CD4-positive, alpha-beta T cell treated with Interleukin-6 for 4 hours (primary cell): ENCODE measurements at regions not wholly inside any gene's neighbourhood (a gene's known extent, or its start where the extent isn't known, plus 50 kb on each side); places are given as distances from the start of the nearest gene placed in this dataset.
"Not testable (repeated sequence)": the region's sequence is repeated elsewhere in the genome, so short reads cannot be mapped to it uniquely, and the experiment has no call there.

Experiments used
- DNase-seq: peaks from one replicate; pipeline ENCODE4 v3.0.0-alpha.2; 2020; ENCODE audit warnings: mixed read lengths

DNA sequence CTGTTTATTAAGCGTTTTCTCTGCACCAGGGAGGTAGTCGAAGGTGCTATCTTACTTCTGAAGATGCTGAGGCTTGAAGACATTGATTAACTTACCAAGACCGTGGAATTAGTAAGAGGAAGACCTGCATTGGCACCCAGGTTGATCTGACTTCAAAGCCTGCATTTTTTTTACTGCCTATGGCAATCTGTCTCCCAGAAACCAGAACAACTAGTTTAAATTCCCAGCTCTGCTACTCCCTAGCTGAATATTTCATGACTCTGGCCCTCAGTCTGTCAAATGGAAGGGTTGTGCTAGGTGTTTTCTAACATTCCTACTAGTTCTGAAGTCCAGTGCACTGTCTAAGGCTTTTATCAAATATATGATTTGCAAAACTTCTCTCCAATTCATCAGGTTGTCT, 52.0 kb upstream of the GRAMD1B start:
- DNase-seq = no peak

DNA sequence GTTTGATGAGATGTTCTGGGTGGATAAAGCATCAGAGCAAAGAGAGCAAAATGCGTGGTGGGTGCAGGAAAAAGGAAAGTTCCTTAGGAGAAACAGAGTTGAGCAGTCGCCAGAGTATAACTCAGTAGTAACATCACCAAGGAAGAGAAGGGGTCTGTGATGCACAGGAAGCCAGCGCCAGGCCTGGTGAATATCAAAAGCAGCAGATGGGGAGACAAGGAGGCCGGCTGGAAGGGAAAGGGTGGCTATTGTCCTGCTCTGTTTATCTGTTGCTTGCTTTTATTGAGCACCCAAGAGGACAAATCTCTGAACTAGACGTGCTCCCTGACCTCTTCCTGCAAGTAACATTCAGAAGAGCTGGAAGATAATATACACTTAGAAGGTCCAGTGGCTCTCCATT, 52.7 kb upstream of the GRAMD1B start:
- no peak for DNase-seq

DNA sequence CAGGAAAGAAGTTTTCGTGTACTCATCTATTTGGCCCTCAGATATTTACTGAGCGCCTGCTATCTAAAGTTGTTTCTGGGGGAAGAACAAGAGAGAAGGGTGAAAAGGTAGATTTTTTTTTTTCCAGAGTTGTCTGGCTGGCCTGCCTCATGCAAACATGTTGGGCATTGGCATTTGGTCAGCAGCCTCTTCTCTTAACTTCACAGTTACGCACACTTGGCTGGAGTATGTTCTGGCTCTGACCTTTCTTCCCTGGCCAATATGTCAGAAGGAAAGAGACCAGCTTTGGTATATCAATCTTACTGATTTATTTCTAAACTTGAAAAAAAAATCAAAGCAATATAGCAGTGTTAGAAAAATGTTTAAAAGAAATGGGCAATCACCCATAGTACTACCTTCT, 54.2 kb upstream of the GRAMD1B start:
- no peak for DNase-seq

DNA sequence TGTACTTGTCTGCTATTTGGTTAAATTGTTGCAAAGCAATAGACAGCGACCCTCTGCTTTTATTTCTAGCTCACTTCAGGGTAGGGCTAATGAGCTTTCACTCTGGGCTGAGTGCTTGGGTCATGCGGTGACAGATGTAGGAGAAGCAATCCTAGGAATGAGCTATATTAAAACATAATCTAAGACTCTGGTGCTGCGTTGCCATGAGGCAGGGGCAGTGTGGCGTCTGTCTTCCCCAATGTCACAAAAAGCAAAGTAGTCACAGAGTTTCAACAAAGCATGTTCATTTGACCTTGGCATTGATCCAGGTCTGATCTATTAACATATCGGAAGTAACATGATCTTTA, 55.5 kb upstream of the GRAMD1B start:
- no peak for DNase-seq

DNA sequence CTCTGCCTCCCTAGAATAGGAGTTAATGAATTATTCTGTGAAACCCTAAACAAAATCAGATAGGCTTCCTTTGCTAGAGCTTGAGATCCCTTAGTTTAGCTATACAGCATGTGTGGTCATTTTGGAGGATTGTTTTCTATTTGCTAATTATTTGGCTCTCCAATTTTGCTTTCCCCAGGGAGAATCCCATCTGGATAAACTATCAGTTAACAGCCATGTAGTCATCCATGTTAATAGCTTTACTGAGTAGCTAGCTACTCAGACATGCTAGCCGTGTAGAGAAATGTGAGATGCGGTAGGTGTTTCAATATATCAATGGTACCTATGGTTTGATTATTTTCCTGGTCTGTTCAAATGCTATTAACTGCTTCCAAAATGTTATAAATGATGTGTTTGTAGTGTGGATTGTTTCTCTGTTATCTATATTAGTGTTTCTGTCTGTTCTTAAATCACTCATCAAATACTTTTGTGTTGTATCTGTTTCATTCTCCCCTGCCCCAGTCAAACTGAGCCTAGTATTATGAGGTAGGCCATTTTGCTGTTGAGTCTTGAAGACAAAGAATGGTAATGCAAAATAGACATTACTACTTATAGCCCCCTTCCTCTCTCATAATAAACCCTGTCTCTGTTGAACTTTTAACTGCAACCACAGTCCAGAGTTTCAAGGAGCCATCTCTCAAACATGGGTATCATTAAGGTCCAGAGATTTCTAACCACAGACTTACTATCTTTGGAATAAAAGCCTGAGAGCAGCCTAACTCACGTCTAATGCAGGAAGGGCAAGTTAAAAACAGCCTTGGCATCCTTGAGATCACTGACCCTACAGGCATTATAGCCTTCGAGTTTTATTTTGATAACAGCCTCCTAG, 56.1 kb upstream of the GRAMD1B start:
- DNase-seq = no peak

DNA sequence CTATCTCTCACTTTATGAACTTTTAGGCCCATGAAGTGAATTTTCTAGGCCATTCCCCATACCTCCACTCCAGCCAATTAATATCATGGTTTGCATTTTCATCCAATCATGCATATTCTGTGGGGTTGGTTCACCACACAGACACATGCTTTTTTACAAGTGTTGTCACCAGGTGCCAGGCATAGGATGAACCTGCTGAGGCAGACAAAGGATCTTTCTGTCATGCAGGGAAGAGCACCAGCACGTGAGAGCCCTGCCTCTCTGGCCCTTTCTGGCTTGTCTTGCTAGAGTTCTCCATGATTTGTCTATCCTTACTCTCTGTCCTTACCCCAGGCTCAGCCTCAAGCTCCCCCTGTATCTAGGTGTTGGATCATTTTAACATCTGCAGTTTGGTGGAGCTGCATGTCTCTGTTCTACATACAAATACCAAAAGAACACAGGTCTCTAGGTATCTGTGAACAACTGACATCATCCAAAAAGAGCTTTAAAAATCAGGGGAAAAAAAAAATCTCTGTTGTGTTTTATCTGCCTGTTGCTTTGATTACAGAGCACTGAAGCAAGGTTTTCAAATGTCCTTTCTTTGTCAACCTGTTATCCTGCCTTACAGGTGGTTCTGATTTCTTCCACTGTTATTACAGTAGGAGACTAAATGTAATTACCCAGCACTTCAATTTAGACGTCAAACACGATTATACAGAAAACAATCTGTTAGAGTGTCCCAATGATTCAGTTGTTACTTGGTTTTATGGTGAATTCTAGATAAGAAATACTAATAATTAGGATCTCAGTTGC, 58.4 kb upstream of the GRAMD1B start:
- no peak for DNase-seq

DNA sequence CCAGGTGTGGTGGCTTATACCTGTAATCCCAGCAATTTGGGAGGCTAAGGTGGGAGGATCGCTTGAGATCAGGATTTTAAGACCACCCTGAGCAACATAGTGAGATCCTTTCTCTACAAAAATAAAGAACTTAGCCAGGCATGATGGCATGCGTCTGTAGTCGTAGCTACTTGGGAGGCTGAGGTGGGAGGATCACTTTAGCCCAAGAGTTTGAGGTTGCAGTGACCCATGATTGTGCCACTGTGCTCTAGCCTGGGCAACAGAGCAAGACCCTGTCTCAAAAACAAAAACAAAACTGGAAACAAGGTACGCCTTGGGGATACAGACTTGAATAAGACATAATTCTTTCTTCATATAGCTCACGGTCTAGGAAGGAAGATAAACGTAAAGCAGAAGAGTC, 63.1 kb upstream of the GRAMD1B start:
- DNase-seq = no peak

DNA sequence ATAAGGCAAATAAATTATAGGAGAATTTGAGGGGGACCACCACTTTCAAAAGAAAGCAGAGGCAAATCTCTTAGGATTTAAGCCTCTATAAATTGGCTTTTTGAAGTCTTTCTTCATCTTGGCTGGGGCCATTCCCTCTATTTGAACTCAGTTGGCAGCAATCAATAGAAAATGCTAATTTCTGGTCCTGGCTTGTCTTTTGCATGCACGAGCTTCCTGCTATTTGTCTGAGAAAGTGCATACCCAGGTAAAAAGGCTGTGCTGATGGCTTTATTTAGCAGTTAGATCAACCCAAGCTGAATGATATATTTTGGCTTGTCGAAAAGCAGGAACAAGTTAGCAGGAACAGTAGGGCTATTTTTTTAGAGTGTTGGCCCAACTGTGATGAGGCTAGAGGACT, 64.1 kb upstream of the GRAMD1B start:
- no peak for DNase-seq

DNA sequence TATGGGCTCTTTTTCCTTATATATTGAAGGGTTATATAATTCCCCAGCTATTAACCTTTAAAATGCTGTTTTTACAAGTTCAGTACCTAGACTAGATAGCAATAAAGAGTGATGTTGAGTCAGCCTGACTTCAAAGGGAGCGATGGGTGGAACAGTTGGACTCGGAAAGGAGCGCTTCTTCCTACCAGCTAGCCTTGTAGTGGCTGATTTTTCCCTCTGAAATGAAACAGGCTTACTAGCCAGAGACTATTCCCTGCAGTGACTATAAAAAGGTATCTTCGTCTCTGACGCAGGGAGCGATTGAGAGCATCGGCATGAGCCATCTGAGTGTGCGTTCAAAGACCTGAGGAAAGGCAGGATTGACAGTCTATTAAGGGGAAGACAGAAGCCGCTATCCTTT, 66.0 kb upstream of the GRAMD1B start:
- no peak for DNase-seq

DNA sequence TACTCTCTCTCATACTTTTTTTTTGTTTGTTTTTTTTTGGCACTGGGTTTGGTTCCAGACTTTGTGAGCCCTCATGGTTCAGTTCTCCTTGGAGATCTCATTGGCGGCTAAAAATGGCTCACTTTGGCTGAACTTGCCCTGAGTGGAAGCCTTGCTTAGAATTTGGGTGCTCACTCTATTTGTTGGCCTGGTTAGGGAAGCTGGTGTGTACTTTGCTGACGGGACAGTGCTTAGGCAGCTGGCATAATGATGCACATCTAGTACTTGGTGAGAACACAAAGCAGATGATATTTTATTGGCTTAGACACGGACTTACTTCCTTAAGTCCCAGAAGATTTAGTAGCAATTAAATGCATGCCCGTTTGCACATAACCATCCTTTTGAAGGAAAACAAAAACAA, 66.5 kb upstream of the GRAMD1B start:
- DNase-seq = no peak

DNA sequence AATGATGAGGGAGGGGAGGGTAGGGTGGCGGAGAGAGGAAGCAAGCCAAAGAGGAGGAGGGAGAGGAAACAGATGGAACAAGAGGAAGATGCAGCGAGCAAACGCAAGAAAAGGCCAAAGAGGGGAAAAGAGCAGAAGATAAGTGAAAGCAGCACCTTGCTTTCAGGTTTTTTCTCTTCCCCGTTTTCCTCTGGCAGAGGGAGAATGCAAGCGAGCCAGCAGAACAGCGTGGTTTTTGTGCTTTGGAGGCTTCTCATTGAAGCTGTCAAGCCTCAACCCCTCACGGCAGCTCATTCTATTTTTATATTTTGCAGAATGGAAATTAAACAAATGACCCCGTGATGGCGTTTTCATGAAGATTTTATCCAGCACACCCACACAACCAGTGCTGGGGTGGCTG, 67.1 kb upstream of the GRAMD1B start:
- no peak for DNase-seq

DNA sequence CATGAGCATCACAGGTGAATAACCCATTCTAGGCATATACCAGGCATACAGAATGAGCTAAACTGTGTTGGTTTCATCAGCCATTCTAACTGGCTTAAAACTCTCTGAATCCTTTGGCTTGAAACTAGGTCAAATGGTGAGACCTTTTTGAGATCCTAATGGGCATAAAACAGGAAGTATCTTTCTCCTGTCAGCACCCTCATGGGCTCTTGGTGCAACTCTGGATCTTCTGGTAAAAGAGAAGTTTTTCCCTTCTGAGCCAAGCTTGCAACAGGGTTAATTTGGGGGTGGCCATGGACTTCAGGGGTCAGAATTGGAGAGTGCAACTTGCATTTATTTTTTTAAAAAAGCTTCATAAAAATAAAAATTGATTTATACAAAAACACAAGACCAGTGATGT, 67.9 kb upstream of the GRAMD1B start:
- no peak for DNase-seq

DNA sequence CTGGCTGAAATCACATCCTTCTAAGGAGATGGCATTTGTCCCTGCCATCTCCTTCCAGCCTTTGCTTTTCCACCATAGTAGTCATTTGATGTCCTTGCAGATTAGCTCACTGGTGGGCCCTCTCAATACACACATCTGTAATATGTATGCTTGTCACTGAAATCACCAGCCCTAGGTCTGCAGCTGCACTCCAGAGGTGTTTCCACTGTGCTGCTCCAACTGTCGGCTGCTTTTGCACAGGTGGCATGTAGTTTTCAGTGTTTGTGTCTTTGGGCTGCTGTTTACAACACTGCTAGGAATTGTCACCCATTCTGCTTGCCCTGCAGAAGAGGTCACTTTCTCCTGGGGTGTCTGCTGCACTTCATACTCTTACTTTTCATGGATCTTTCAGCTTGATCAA, 69.0 kb upstream of the GRAMD1B start:
- DNase-seq = no peak

DNA sequence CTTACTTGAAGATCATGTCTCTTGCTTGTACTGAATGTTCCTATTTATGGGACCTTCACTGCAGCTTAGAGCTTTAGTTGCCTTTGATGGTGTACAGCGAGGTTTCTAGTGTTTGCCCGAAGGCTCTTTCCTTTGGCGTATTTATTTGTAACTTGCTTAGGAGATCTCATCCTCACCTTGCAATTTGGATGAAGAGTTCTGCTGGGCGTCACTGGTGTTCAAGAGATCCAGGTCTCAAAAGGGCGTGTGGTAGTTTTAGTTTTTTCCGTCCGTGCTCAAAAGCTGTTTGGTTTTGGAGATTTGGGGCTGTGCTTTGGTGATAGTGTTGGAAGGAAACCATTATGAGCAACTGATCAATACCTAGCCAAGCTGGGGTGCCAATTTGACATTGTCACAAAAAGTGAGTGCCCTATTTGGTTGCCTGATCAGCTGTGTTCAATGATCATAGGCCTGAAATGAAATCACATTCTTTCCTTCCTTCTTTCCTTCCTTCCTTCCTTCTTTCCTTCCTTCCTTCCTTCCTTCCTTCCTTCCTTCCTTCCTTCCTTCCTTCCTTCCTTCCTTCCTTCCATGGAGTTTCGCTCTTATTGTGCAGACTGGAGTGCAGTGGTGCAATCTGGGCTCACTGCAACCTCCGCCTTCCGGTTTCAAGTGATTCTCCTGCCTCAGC, 69.7 kb upstream of the GRAMD1B start:
- DNase-seq = no peak

DNA sequence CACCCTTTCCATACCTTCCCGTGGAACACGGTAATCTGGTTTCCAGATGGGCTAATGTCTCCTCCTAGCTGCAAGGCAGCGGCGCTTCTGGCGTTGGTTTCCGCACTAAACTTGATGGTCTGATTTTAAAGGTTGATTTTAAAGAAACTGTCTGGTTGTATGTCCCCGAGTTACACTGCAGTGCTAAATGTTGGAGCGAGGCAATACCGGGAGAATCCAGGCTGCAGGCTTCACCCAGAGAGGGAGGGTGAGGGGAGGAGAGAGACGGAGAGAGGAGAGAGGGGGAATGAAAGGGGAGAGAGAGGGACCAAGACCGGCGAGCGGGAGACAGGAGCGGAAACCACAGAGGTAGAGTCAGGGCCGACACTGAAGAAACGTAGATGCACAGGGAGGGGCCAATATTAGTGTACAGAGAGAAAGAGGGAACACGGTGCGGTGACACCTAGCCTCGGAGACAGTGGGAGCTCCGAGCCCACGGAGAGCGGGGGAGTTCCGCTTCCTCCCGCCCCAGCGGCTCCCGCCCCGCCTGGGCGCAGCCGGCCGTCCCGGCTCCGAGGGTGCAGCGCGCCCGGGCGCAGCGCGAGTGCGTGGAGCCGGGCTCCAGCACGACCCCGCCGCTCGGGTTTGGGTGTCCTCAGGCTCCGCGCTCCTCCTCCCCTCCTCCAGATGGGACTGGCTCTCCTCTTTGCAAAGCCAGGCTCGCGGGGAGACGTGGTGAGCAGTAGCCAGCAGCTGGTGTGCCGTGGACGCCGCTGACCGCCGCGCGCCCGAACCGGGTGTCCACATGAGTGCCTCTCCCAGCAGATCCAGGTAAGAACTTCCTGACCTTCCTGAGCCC, 71.9 kb upstream of the GRAMD1B start:
- DNase-seq = peak; percentile 24

DNA sequence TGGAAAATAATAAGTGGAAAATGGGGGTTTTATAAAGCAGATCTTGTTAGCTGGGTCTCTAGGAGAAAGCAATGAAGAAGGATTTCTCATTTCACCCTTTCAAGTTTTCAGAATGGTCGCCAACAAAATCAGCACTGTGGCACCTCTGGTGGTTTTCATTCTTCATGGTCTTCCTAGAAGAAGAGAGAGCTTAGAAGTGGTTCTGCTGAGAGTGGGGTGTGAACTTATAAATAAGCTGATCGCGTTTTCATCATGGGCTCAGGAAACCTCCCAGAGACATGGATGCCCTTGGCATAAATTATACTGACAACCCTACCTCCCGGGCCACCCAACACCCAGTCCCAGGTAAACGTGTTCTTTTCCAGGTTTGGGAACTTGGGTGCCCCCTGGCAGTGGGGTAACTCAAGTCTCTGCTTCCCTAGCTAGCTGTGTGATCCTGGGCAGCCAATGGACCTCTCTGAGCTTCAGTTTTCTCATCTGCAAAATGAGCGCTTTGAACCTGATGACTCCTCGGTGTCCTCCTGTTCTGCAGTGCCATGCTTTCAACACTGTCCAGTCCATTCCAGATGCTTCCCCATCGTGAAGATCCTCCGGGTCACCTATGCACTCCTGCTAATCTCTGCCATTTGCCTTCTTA, 72.6 kb upstream of the GRAMD1B start:
- DNase-seq = no peak

DNA sequence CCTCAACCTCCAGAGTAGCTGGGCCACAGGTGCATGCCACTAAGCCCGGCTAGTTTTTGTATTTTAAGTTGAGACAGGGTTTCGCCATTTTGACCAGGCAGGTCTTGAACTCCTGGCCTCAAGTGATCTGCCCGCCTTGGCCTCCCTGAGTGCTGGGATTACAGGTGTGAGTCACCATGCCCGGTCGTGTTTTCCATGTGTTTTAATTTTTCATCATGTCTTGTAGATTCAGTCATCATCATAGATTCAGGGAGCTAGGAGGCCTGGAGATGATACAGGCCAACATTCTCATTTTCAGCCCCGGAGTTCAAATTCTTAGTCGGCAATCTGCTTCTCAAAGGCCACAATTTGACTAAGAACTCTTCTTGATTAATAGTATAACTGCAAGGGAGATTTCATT, 73.5 kb upstream of the GRAMD1B start:
- no peak for DNase-seq

DNA sequence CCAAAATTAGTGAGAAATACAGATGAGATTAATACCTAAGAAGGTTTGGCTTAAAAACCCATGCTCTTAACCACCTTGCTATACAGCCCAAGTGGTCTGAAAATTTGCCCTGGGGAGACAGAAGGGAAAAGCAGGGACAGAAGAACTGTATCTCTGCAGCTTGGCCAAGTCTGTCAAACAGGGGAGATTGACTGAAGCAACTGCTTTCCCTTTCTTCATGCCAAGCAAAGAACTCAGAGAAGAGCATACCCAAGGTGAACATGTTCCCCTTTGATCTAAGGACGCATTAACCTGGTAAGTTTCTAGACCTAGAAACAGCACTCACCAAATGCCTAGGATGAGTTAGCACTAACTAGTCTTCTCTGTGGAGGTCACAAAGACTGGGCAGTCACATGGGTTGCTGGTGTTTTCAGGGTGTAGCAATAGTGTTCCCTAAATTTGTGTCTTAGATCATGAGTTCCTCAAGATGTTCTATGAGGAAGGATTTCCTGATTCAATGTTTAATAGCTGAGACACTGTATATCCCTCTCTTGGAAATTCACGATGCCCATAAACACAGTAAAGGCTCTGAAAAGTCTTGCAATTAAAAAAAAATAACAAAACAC, 75.6 kb upstream of the GRAMD1B start:
- no peak for DNase-seq

DNA sequence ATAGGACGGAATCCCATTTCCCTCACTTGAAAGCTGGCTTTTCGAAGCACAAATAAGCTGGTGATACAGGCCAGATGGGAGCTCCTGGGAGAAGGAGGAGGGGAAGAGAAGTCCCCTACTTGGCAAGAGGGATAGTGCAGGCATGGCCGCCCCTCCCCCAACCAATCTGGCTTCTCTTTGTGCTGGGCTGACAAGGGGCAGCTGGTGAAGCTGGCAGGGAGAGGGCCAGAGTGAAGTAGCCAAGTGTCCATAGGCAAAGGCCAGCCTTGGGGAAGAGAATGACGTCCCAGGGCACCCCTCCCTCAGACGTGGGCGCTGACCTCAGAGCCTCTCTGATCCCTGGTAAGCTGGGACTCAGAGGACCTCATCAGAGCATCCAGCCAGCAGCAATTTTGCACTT, 78.7 kb upstream of the GRAMD1B start:
- DNase-seq = no peak

DNA sequence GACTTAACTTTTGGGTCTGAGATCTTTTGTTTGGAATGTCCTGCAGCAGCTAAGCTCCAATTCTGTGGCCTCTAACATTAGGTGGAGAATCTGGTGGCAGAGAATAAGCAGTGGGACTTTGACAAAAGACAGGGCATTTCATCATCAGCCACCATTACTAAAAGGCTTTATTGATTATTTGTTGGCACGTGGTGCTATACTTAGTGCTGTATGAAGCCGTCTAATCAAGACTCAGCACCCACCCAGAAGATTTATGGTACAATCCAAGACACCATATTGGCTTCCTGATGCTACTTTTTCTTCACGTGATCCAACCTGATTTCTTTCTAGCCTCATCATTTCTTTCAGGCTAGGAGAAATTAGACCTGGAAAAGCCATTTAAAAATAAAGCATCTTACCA, 80.7 kb upstream of the GRAMD1B start:
- no peak for DNase-seq

DNA sequence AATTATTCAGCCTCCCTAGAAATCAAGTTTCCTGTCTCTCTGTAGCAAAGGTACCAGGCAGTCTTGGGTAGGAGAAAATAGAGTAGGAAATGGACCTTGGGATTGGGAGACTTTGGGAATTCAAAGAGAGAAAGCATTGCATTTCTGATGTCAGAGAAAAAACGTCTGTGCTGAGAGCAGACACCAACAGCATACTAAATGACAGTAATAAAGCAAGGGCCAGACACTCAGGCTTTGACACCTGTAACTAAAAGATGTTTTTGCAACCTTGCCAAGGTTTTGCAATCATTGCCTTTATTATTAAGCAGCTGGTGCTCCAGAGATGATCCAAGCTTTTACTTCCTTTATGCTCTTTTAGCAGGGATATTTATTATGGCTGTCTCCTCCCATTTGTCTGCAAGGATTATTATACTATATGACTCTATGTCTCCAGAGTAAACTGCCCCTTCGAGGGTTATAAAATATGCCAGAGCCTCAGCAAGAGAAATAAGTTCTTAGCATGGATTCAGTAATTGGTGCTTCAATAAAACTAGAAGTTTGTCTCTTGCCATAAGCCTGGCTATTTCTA, 85.2 kb upstream of the GRAMD1B start:
- no peak for DNase-seq

DNA sequence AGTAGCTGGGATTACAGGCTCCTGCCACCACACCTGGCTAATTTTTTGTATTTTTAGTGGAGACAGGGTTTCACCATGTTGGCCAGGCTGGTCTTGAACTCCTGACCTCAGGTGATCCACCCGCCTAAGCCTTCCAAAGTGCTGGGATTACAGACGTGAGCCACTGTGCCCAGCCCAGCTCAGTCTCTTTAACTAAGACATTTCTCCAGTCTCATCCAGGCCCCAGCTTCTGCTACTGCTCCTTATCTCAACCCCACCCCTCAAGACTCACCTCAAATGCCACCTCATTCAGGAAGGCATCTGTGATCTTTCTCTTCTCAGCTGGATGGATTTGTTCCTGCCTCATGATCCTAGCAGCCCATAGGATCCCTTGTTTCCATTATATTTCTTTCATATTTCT, 85.9 kb upstream of the GRAMD1B start:
- DNase-seq = not testable (repeated sequence)
